ENCODE measurements at regions not wholly inside any gene's neighbourhood (a gene's known extent, or its start where the extent isn't known, plus 50 kb on each side); places are given as distances from the start of the nearest gene placed in this dataset.

DNA sequence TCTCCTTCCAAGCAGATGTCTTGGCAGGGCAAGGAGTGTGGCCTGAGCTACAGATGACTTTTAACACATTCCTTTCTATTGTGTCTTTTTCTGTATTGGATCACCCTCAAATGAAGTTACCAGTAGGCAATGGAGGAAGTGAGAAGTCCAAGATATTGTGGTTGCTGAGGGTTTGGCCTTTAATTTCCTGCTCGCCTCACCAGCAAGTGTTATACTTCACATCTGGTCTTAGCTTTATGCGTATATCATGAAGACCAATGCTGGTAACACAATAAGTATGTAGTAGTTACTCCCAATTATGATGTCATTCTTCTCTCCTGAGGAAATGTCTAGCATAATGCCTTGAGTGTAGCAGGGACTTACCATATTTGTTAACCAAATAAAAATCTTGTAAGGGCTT, 179.9 kb downstream of the ZIC1 start:
- DNase-seq (ENCODE audit: low spot score), result no peak

DNA sequence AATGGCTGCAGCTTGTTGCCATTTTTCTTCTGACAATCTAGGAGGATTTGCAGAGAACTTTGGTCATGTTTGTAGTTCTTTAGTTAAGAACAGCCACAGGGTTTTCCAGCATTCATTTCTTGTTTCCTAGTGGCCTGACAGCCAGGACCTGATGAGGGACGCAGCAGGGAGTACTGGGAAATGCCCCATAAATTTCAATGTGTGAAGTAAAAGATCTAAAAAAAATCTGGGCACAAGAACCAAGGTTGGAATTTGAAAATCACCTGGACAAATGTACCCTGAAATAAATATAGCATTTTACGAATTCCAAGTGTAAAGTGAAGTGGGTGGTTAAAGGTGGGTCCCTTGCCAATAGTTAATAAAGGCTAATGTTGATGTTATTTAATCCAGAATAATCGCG, 195.0 kb downstream of the ZIC1 start:
- DNase-seq (ENCODE audit: low spot score), result no peak

DNA sequence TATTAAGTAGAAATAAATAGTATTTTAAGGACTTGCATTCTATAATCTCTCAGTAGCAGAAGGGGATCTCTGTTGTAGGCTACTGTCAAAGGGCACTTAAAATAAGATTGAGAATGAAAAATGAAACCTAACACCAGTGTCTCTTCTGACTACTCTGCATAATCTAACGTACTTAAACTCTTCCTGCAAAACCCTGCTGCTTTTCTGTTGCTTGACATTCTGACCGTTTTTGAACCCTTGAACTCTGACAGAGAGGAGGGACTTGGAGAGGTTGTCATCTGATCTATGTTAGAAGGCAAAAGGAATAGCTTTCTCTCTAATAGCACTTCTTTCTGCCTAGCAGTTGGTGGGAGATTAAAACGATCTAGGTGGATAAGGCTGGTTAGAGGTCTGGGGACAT, 204.6 kb downstream of the ZIC1 start:
- DNase-seq (ENCODE audit: low spot score), result no peak

DNA sequence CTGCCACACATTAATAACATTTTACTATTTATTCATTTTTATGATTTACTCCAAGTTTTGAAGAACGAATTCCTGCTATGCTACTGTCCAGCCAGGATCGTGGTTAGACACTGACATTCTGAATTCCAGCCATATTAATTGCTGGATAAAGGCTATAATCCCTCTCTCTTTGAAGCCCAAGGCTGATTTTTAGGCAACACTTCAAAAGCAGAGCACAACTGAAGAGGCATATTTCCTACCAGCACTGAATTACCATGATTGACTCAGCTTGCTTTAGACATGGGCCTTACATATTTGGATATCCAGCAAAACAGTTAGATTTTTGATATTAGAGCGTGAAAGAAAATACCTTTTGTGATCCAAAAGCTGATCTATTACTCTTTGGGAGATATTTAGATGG, 205.0 kb downstream of the ZIC1 start:
- DNase-seq (ENCODE audit: low spot score), result no peak

DNA sequence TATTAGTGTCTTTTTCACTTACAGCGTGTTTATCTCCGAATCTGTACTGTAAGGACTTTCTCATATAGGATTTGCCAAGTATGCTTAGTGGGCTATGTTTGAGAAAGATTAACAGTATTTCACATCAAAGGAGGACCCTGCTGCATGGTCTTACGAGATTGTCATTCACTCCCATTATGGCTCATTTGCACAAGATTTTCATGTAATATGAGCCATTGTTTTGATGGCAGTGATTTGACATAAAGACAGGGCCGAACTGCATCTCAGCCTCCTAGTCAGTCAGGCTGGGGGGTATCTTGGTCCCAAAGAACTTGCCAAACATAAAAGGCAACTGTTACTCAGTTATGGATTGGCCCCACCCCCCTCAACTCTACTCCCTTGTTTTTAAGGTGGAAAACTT, 205.9 kb downstream of the ZIC1 start:
- DNase-seq (ENCODE audit: low spot score), result no peak

DNA sequence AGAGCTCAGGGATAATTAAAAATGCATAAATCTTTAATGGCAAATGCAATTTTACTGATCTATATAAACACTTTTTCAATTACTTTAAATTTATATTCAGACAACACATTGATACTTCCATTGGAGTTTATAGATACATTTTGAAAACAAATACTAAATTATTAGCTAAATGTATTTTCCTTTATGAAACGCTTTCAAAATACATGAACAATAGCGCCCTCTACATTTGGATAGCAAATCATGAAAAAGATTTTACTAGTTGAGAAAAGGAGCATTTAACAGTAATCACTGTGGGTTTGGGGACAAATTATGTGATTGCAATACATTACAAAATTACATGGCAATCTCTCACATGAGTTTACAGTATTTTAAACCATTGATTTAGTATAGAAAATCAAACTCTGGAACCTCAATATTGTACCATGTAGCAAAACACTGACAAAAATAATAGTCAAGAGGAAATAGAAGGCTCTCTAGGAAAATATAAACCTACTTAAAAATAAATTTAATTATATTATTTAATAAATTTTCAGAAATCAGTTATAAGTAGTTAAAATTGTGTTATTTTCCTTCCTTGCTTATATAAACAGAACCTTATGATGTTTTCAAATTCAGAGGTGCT, 207.9 kb downstream of the ZIC1 start:
- no peak for DNase-seq (ENCODE audit: low spot score)

DNA sequence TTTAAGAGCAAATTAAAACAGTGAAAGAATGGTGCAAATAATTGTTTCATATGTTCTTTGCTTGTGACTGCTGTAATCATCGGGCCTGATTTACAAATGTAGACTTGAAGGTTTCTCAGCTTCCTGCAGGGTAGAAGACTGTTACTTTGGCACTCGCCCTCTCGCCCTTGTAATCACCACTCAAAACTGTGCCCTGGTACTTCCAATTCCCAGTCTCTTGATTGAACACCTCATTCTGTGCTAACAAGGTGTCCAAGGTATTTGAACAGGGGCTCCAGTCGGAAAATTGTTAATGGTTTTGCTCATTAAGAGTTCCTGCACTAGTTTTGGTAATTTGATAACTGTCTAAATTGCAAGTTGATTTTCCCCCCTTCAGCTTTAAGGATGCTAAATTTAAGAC, 209.5 kb downstream of the ZIC1 start:
- DNase-seq (ENCODE audit: low spot score), result no peak

DNA sequence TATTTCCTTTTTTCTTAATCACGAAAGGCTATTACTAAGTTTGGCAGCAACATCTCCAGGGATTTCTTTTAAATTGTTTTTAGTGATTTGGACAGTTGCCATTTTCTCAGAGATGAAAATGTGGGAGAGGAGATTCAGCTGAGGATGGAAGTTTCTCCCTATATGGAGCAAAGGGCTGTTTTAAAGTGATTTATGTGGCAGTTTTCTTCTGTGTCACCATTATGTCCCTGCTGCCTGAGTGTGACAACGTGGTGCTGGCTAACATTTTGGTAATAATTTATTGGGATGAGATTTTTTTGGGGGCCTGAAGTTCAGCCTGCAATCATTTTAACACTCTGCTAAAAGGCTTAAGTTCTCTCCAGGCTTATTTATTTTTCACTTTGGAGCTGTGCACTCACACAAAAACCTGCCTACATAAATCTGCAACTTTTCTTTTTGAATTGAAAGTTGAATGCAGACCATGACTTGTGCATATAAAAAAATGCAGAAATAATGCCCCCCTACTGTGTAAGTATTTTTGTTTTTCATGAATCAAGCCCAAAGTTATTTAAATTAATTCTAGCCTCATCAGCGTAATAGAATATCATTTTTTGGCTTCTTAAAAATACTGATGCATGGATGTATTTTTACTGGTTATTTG, 210.9 kb downstream of the ZIC1 start:
- no peak for DNase-seq (ENCODE audit: low spot score)

DNA sequence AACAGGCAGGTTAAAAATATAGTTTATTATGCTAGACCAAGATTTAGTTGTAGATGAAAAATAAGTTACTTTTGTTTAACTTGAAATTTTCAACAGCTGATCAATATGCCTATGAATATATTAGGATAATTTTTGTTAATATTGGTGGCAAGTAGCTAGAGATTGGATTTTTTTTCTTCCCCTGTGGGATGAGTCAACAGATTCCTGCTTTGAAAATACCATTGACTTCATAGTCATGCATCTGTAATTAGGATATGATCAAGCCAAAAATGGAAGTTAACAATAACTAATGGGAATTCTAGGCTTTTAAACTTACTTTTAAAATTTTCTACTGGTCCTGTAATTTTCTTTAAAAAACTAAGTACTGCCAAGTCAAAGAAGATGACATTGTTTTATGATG, 211.7 kb downstream of the ZIC1 start:
- no peak for DNase-seq (ENCODE audit: low spot score)

DNA sequence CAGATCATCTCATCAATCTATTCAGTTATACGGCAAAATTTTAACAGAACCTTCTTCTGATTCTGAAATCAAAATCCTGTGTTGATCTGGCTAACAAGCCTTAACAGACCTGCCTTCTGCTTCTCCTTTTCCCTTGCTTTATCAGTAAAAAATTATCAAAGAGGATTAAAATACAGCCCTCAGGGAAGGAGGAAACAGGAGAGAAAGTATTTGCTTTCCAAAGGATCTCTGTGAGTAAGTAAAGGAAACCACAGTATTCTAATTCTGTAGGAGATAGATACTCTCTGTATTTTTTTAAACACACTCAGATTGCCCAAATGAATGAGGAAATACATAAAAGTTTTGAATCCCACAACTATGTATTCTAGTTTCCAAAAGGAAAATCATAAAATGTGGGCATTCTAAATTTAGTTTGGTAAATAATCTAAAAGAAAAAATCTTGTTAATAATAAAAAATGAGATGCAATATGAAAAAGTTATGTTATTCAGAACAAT, 221.8 kb downstream of the ZIC1 start:
- no peak for DNase-seq (ENCODE audit: low spot score)

DNA sequence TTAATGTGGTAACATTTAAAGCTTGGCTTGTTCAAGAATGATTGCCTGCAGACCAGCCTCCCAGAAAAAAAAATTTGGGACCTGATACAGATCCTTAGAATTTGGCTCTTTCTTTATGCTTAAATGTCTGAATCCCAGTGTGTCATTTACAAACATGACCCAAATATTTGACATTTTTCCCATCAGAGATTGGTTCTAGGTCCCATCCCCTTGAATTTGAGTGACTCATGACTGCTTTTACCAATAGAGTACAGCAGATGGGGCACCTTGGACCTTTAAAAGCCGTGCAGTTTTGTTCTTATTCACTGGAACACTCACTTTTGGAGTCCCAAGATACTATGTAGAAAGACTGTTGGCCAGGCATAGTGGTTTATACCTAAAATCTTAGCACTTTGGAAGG, 231.6 kb downstream of the ZIC1 start:
- no peak for DNase-seq (ENCODE audit: low spot score)

DNA sequence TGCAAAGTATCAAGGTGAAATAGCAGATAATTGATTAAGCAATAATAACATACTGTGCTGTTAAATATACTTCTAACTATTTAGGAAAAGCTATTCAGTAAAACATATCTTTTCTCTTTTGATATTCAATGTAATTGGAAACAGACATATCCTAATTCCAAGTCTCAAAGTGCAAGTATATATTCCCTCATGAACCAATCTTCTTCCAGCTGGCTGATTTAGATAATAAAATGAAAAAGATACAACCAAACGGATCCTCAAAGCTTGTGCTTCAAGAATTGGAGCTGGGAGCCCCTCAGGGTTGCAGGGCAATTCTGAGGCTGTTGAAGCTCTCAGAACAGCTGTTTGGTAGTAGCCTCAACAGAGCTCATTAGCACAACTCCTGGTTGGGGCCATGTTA, 236.6 kb downstream of the ZIC1 start:
- DNase-seq (ENCODE audit: low spot score), result no peak

DNA sequence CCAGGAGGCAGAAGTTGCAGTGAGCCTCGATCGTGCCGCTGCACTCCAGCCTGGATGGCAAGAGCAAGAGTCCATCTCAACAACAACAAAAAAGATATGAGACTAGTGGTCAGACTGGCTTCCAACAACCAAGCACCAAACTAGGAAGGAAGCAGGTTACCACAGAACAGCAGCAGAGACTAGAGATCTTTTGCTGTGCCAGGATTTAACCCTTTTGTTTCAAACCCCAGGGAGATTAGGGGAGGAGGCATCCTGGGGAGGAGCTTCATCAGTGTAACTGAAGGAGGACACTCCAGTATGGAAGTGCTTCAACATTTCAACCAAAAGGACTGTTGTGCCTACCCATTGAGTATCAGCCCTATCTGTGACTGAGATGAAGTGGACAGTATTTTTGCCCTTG, 240.3 kb downstream of the ZIC1 start:
- no peak for DNase-seq (ENCODE audit: low spot score)

DNA sequence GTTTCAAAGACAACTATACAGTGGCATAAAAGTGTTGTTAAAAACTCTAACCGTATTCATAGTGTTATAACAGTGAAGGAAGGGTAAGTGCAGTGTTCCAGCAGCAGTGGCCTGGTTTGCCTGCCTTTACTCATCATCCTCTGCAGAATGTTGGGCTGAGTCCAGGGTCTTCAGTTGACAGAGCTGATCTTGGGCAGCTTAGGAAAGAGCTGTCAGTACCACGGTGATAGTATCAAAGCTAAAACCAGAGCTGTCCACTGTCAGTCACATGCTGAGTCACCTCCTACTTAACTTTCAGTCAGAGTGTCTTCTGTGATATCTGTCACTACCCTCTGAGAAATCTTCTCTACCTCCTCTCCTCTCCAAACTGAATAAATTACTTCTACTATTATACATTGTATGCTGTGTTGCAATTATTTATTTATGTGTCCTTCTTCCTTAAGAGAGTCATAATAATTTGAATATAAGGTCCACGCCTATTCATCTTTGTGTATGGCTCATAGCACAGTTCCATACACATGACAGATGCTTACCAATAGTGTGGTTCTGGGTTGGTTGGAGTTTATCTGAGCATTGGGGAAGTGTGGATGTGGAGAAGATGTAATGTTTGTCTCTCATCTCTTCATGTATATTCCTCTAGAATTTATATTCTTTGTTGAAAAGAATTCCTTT, 242.1 kb downstream of the ZIC1 start:
- DNase-seq (ENCODE audit: low spot score), result no peak

DNA sequence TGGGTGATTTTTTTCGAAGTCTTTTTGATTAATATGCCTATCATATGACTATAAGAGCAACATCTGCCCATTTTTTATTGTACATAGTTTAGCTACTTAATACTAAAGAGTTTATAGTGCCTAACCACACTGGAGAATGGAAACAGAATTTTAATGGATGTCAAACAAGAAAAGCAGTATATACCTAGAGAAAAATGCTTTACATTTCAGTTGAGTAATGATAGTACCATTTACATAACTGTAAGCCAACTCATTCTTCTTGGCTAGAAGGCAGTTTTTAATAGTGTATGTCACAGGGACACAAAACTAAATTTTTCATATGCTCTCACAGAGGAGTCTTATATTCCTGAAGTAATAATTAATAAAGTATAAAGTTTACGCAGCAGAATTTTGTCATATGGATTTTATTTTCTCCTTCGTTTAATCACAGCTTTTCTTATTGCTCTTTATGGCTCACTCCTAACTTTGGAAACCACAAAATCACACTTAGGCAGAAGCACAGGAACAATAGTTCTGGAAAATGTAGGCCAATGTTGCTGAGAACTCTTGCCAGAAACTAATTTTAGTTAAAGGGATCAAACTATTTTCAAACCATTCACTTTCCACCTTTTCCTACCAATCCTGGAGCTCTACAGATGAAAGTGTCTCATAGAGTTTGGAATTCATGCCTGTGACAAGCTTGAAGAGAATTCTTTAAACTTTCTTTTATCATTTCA, 243.6 kb downstream of the ZIC1 start:
- no peak for DNase-seq (ENCODE audit: low spot score)

DNA sequence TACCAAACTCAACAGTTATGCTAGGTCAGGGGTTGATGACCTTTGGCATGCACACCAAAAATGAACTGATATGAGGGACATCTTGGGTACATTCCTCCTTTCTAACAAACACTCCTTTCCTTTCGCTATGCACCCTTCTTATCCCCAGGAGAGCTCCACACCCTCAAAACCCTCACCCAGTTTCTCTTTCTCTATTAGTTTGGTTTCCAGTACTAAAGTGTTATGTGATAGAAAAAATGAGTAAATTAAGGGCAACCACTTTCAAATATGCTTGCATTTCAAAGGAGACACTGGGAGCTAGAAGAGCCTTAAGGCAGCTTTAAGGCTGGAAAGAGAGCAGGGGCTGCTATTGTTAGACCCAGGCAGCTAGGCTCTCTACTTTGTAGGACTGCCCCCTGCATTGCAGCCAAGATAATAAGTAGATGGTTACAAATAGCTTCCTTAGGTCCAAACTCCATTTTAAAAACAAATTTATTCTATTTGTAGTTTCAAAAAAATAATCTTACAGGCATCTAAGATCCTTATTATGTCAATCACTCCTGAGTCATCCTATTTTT, 244.3 kb downstream of the ZIC1 start:
- DNase-seq (ENCODE audit: low spot score), result no peak

DNA sequence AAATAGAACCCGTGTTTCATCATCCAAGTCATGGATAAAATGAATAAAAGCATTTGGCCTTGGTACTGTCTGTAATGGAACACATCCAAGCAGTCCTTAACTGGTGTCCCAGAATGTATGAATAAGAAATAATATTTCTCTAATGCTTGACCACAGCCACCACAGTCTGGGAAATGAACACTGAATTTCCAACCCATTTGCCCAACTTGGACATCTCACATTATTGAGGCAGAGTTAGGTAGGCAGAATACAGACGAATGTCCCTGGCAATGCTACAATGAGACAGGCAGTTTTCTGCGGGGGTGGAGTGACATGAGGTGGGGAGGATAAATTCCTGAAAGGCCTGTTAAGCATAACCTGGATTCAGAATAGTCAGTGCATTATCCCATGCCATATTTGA, 245.7 kb downstream of the ZIC1 start:
- no peak for DNase-seq (ENCODE audit: low spot score)

DNA sequence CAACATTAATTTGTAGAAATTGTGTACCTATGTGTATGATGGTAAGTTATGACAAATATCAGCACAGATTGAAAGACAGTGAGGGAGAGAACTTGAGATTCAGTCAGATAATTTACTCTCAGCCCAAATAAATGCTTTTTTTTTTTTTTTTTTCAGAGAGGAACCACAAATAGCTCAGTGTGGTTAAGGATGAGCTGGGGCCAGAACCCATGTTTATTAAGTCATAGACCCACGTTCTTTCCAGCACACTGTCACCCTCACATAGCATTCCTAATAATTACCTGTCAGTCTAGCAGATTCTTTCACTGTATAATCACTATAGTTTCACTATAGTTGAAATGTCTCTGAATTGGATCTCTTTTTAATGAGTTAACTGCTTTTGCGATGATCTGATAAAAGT, 246.1 kb downstream of the ZIC1 start:
- no peak for DNase-seq (ENCODE audit: low spot score)

DNA sequence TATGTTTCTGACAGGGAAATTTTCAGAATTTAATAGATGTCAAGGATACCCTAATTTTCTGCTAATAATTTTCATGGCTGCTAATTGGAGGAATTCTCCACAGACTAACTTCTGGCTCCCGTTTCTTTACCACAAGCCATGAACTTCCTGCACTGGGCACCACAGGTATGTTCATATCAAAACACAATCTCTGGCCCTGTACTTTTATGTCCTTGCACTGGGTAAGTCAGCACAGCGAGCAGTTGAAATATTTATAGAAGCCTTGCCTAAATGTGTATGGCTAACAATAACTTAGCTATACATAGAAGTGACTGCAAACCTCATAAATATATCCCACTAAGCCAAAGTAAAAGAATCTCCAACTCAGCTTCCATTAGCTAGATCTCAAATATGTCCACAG, 246.9 kb downstream of the ZIC1 start:
- no peak for DNase-seq (ENCODE audit: low spot score)

DNA sequence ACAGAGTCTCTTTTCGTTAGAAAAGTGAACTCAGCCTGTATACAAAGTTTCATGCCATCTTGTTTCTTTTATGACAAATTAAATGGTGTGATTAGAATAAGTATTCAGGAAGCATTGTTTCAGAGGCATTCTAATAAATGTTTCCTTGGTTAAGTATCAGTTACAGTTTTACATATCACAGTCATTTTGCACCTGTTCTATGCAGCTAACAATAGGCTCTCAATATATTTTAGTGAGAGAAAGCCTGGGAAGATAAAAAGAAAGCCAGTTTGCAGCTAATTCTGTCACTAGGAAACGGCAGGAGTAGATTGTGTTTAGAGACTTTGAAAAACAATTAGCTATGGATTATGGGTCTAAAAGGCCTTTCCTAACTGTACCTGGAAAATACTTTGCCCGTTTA, 252.8 kb downstream of the ZIC1 start:
- no peak for DNase-seq (ENCODE audit: low spot score)

DNA sequence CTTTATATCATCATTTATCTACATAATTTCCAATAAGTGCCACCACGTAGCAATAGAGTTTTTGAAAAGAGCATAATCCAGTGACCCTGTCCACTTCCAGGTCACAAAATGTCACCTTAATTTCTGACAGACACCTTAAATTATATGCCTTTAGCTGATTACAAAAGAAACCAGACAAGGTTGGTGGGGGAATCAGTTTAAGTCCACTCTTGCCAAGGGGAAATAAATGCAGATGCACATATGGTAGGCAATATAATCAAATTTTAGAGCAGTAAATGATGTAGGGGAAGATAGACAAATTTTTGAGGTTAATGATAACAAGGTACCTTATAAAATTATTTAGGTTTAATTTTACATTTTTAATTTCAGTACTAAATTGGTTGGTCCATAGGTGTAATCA, 253.5 kb downstream of the ZIC1 start:
- DNase-seq (ENCODE audit: low spot score), result no peak

DNA sequence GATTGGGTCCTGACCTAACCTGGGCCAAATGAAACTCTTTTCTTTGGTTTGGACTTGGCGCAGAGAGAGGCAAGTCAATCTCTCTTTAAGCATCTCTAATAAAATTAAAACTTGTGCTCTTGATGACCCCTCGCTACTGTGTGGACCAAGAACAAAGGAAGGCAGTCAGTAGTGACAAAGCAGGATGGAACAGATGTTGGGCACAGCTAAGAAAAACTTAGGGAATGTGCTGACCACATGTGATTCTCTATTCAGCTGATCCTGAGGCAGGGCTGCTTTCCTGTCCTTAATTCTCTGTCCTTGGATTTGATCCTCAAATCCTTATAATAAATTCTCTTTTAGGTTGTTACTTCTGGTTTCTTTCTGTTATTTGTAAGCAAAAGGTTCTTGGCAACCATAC, 259.9 kb downstream of the ZIC1 start:
- DNase-seq (ENCODE audit: low spot score), result no peak

DNA sequence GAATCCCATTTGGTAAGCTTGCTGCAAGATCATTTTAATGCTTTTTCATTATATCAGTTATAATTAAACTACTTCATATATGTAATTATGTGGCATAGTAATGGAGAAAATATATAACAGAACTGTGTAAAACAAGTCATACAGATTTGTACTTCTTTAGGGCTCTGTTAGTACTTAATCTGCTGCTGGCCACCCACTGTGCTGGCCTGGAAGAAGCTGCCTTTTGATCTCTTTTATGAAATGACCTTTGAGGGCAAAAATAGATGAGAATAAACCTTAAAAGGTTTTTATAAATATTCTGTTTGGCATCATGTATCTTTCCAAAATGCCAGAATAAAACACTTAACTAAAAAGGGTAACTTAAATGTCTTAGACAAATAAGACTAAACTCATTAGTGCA, 262.9 kb downstream of the ZIC1 start:
- no peak for DNase-seq (ENCODE audit: low spot score)

Data from left forelimb (tissue), 1 donor.